A673 (cell line): ENCODE measurements at regions not wholly inside any gene's neighbourhood (a gene's known extent, or its start where the extent isn't known, plus 50 kb on each side); places are given as distances from the start of the nearest gene placed in this dataset.

Source experiments
- BruUV-seq: library from RNA; stranded (reverse); fragments of 400-500 nt; replicated peaks from 2 replicates; lab custom pipeline; 2021; lab: Mats Ljungman, UMichigan
- CTCF ChIA-PET: fragments of 300-600 bp; sonication (Branson Sonifier 250); formaldehyde crosslinking; loops from one replicate; lab custom pipeline; 2022; ENCODE audit warnings: antibody characterized with exemption; lab: Charles Lee
- POLR2A ChIA-PET: fragments of 300-600 bp; sonication (Branson Sonifier 250); formaldehyde crosslinking; loops from one replicate; lab custom pipeline; 2022; ENCODE audit warnings: antibody characterized with exemption; ENCODE audit not compliant: low non-redundant PET; lab: Charles Lee
- DNase-seq: peaks from one replicate; pipeline ENCODE4 v3.0.0-alpha.2; 2015; ENCODE audit warnings: low spot score
- H3K27ac ChIP-seq: fragments of 200-600 bp; sonication (generic); 2 replicates; pipeline ENCODE4 v1.5.1; 2016; ENCODE audit warnings: mixed run types, low read depth, mild to moderate bottlenecking, mixed read lengths, antibody characterized with exemption, low read length; ENCODE audit not compliant: poor library complexity, severe bottlenecking
- H3K27me3 ChIP-seq: fragments of 200-600 bp; sonication (generic); replicated peaks from 2 replicates; pipeline ENCODE4 v1.6.1; 2017; ENCODE audit warnings: mixed run types, low read depth, mild to moderate bottlenecking, mixed read lengths, antibody characterized with exemption, low read length; ENCODE audit not compliant: insufficient read depth, poor library complexity
- H3K36me3 ChIP-seq: fragments of 200-600 bp; sonication (generic); 2 replicates; pipeline ENCODE4 v1.6.1; 2016; ENCODE audit warnings: mixed run types, mild to moderate bottlenecking, mixed read lengths, antibody characterized with exemption, low read length; ENCODE audit not compliant: insufficient read depth, poor library complexity, severe bottlenecking
- H3K4me1 ChIP-seq: fragments of 200-600 bp; sonication (generic); 2 replicates; pipeline ENCODE4 v1.6.1; 2017; ENCODE audit warnings: mixed run types, mild to moderate bottlenecking, mixed read lengths, antibody characterized with exemption, low read length; ENCODE audit not compliant: insufficient read depth, poor library complexity, severe bottlenecking
- H3K4me3 ChIP-seq: fragments of 200-600 bp; sonication (generic); 2 replicates; pipeline ENCODE4 v1.5.1; 2016; ENCODE audit warnings: low read depth, mixed run types, mild to moderate bottlenecking, mixed read lengths, low read length; ENCODE audit not compliant: poor library complexity, severe bottlenecking
- H3K9me3 ChIP-seq: fragments of 200-600 bp; sonication (generic); 2 replicates; pipeline ENCODE4 v1.6.1; 2016; ENCODE audit warnings: mixed run types, low read depth, mild to moderate bottlenecking, mixed read lengths, antibody characterized with exemption, low read length; ENCODE audit not compliant: poor library complexity, severe bottlenecking
- CTCF ChIP-seq: fragments of 300-800, 200-600 bp; sonication (generic); conservative IDR thresholded peaks from 2 replicates; pipeline ENCODE4 v1.5.1; 2017; ENCODE audit warnings: low read depth, mild to moderate bottlenecking, antibody characterized with exemption, low read length, moderate library complexity, mixed read lengths
- EZH2 ChIP-seq: fragments of 200-600 bp; sonication (generic); IDR thresholded peaks from 2 replicates; pipeline ENCODE4 v1.6.1; 2017; ENCODE audit warnings: borderline replicate concordance, low read depth, mild to moderate bottlenecking, mixed read lengths, antibody characterized with exemption, low read length; ENCODE audit not compliant: poor library complexity, severe bottlenecking
- intact Hi-C: fragments of 100-400 bp; cut with micrococcal nuclease; formaldehyde crosslinking; loops from one replicate; pipeline ENCODE4 v1.10.0; 2022; ENCODE audit not compliant: unreplicated experiment

DNA sequence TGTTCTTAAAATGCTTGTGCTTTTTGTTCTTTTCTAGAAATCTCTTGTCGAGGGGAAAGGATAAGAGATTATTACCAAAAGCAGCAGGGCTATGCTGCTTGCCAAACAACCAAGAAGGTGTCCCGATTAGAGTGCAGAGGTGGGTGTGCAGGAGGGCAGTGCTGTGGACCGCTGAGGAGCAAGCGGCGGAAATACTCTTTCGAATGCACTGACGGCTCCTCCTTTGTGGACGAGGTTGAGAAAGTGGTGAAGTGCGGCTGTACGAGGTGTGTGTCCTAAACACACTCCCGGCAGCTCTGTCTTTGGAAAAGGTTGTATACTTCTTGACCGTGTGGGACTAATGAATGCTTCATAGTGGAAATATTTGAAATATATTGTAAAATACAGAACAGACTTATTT lies 81.5 kb upstream of the PACRGL start:
- no peaks in the 10 kb centered on the region for H3K9me3 ChIP-seq
- no peaks in the 10 kb centered on the region for H3K4me1 ChIP-seq
- no TSS peak for BruUV-seq
- no peak for DNase-seq
- H3K36me3 ChIP-seq = no peaks in the 10 kb centered on the region
- H3K27ac ChIP-seq = no peak overlapping the region
- H3K4me3 ChIP-seq = no peak overlapping the region
- ChIA-PET POLR2A (no interaction called here), CTCF (no interaction called here)
- no peak for TF ChIP-seq EZH2
- no peak for TF ChIP-seq CTCF
- intact Hi-C loops = no loop called here
- no peaks in the 10 kb centered on the region for H3K27me3 ChIP-seq

GRCh38 chr4:20621476-20621875 lies 78.8 kb upstream of the PACRGL start:
- intact Hi-C loops = no loop called here
- Histone ChIP-seq H3K9me3 (no peaks in the 10 kb centered on the region), H3K36me3 (no peaks in the 10 kb centered on the region), H3K4me1 (no peaks in the 10 kb centered on the region), H3K27me3 (no peaks in the 10 kb centered on the region), H3K27ac (no peak overlapping the region), H3K4me3 (no peak overlapping the region)
- no TSS peak for BruUV-seq
- no peak for DNase-seq
- ChIA-PET CTCF (no interaction called here), POLR2A (interaction anchor here (0.7 kb wide), 1 partner anchor 1689 kb away, joined by 3 read pairs; no protein-coding TSS in a partner anchor)
- TF ChIP-seq CTCF (no peak), EZH2 (no peak)

DNA sequence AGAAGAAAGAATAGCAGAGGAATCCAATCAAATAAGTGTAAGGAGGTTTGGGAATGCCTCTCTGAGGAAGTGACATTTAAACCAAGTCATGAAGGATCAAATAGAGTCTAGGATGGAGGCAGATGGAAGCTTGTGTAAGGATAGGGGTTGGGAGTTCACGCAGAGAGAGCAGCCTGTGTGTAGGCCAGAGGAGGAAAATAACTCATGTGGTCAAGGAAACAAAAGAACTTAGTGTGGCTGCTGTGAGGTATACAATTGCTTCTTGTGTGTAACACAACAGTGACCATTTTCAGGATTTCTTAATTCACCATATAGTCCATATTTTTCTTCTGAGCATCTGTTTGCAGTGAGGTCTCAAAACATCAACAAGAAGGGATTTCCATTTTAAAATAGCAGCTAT lies 77.6 kb upstream of the PACRGL start:
- ChIA-PET POLR2A (no interaction called here), CTCF (no interaction called here)
- intact Hi-C loops = no loop called here
- Histone ChIP-seq H3K27ac (no peak overlapping the region), H3K27me3 (no peaks in the 10 kb centered on the region), H3K4me1 (no peaks in the 10 kb centered on the region), H3K4me3 (no peak overlapping the region), H3K9me3 (no peaks in the 10 kb centered on the region), H3K36me3 (no peaks in the 10 kb centered on the region)
- no TSS peak for BruUV-seq
- no peak for DNase-seq
- TF ChIP-seq CTCF (no peak), EZH2 (no peak)
